ENCODE measurements at regions not wholly inside any gene's neighbourhood (a gene's known extent, or its start where the extent isn't known, plus 50 kb on each side); places are given as distances from the start of the nearest gene placed in this dataset.
"Not testable (repeated sequence)": the region's sequence is repeated elsewhere in the genome, so short reads cannot be mapped to it uniquely, and the experiment has no call there.

DNA sequence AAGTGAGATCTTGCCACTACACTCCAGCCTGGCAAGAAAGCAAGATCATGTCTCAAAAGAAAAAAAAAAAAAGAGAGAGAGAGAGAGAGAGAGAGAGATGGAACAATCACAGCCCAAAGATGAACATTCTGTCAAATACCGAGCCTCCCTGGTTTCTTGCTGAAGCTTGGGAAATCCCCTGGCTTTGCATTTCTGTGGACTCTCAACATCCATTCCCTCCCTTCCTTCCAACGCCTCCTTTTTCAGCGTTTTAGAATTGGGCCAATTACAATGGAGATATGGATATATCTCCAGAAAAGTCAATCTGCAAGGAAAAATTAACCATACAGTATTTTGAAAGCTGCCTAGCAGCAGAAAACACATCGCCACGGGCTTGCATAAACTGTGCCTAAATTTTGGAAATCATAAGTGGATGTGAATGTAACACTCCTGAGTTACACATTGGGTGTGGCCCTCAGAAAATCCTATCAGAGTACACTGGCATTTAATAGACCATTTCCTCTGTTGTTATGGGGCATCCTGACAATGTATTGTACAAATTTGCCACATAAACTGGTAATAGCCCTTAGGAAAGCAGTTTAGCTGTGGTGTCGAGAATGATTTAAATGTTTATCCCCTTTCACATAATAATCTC, 67.2 kb upstream of the PHLPP1 start:
- H3K4me3 ChIP-seq (ENCODE audit: low read length), result no peak overlapping the region
- H3K9me3 ChIP-seq (ENCODE audit: insufficient read depth, low read depth, low read length), result no peaks in the 10 kb centered on the region
- no peak overlapping the region for H3K9ac ChIP-seq (ENCODE audit: low read depth, low read length)
- H3K36me3 ChIP-seq (ENCODE audit: insufficient read depth, low read length), result no peaks in the 10 kb centered on the region
- WGBS, result 81% methylated on average over 5 of the region's 6 CpGs
- no peak overlapping the region for H3K27ac ChIP-seq (ENCODE audit: low read depth, low read length)
- 0 out of 2 replicates have a peak, but pooled peaks cover 3% of the 10 kb centered on the region for H3K4me1 ChIP-seq (ENCODE audit: insufficient read depth, low read length)
- no peaks in the 10 kb centered on the region for H3K27me3 ChIP-seq (ENCODE audit: insufficient read depth, low read length)

DNA sequence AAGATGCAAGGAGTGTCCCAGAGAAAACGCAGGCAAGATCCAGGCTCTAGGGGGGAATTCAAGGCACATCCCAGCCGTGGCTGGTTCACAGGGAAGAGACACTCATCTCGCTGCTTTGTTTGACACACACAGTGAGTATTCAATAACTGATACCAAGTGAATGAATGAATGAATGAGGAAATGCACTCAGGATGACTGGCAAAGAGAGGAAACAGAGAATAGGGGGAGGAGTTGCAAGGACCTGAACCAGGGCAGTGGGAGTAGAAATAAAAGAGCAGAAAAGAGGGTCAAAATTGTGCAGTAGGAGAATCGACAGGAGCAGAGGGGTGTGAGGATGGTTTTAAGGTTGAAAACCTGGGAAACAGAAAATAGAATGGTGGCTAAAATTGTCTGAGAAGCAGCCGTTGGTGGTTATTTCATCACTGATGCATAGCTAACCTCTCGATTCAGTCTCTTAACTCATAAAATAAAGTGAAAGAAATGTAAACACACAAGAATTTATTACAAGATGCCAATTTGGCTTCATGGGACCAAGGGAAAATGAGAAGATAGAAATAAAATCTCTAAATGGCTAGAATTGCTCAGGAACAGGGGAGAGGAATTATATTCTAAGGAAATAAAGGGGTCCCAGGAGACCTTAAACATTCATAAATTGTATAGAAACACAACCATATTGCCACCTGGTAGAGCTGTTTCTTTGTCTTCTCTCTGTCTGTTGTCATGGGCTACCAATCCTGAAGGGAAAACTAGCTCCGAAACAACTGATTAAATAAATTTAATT, 63.9 kb upstream of the PHLPP1 start:
- no peak overlapping the region for H3K4me3 ChIP-seq (ENCODE audit: low read length)
- H3K27ac ChIP-seq (ENCODE audit: low read depth, low read length), result no peak overlapping the region
- 91% methylated on average over 6 of the region's 7 CpGs for WGBS
- no peaks in the 10 kb centered on the region for H3K9me3 ChIP-seq (ENCODE audit: insufficient read depth, low read depth, low read length)
- H3K4me1 ChIP-seq (ENCODE audit: insufficient read depth, low read length), result 0 out of 2 replicates have a peak, but pooled peaks cover 3% of the 10 kb centered on the region
- no peaks in the 10 kb centered on the region for H3K36me3 ChIP-seq (ENCODE audit: insufficient read depth, low read length)
- H3K9ac ChIP-seq (ENCODE audit: low read depth, low read length), result no peak overlapping the region
- H3K27me3 ChIP-seq (ENCODE audit: insufficient read depth, low read length), result no peaks in the 10 kb centered on the region

DNA sequence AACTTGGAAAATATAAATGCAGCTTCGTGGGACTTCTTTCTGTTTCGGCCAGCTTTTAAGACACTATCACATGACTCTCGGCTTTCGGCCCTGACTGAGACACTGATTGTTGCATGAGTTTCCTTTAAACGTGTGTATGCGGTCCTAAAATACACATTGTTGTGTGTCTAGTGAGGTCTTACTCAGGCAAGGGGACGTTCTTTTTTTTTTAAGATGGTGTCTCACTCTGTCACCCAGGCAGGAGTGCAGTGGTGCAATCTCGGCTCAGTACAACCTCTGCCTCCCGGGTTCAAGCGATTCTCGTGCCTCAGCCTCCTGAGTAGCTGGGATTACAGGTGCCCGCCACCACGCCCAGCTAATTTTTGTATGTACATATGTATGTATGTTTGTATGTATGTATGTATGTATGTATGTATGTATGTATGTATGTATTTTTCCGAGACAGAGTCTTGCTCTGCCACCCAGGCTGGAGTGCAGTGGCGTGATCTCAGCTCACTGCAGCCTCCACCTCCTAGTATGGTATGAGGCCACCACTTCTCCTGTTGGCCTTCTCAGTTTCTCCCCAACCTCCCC, 63.2 kb upstream of the PHLPP1 start:
- H3K9ac ChIP-seq (ENCODE audit: low read depth, low read length); H3K36me3 ChIP-seq (ENCODE audit: insufficient read depth, low read length); H3K4me1 ChIP-seq (ENCODE audit: insufficient read depth, low read length); H3K27me3 ChIP-seq (ENCODE audit: insufficient read depth, low read length); H3K4me3 ChIP-seq (ENCODE audit: low read length); H3K27ac ChIP-seq (ENCODE audit: low read depth, low read length); H3K9me3 ChIP-seq (ENCODE audit: insufficient read depth, low read depth, low read length): not testable (repeated sequence)
- 95% methylated on average over 15 of the region's 15 CpGs for WGBS

DNA sequence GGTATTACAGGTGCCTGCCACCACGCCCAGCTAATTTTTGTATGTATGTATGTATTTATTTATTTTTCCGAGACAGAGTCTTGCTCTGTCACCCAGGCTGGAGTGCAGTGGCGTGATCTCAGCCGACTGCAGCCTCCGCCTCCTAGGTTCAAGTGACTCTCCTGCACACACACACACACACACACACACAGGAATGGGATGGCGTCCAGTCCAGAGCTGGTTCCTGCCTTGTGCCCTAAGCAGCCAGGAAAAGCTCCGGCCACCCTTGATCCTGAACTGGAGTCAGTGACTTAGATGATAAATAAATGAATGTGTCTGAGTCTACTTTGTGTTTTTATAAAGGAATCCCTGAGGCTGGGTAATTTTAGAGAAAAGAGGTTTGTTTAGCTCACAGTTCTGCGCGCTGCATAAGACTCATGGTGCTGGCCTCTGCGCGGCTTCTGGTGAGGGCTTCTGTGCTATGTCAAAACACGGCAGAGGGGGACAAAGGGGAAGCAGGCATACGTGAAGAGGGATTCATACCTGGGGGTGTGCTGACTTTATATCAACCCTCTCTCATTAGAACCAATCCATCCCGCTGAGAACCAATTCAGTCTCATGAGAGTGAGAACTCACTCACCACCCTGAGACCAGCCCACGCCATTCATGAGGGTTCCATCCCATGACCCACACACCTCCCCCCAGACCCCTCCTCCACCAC, 59.7 kb upstream of the PHLPP1 start:
- Histone ChIP-seq H3K9me3 (ENCODE audit: insufficient read depth, low read depth, low read length) (no peaks in the 10 kb centered on the region), H3K4me1 (ENCODE audit: insufficient read depth, low read length) (no peaks in the 10 kb centered on the region), H3K36me3 (ENCODE audit: insufficient read depth, low read length) (no peaks in the 10 kb centered on the region), H3K9ac (ENCODE audit: low read depth, low read length) (no peak overlapping the region), H3K27me3 (ENCODE audit: insufficient read depth, low read length) (no peaks in the 10 kb centered on the region), H3K27ac (ENCODE audit: low read depth, low read length) (no peak overlapping the region), H3K4me3 (ENCODE audit: low read length) (no peak overlapping the region)
- 93% methylated on average over 15 of the region's 15 CpGs for WGBS

DNA sequence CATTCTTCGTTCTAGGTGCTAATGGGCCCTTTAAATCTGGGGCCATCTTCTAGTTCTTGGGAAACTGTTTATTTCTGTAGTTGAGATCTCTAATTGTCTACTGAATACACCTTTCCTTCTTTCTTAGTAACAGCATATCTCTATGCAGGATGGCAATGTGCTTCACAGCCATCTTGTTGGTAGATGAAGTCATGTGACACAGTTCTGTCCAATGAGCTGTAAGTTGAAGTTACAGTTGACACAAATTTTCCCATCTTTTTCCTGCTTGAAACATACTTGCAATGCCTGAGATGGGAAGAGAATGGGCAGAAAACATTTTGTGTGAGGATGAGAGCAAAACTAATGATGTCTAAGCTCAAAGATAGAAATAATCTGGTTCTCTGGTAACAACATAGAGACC, 57.3 kb upstream of the PHLPP1 start:
- Histone ChIP-seq H3K4me3 (ENCODE audit: low read length) (no peak overlapping the region), H3K27me3 (ENCODE audit: insufficient read depth, low read length) (no peaks in the 10 kb centered on the region), H3K9me3 (ENCODE audit: insufficient read depth, low read depth, low read length) (no peaks in the 10 kb centered on the region), H3K27ac (ENCODE audit: low read depth, low read length) (no peak overlapping the region), H3K4me1 (ENCODE audit: insufficient read depth, low read length) (no peaks in the 10 kb centered on the region), H3K9ac (ENCODE audit: low read depth, low read length) (no peak overlapping the region), H3K36me3 (ENCODE audit: insufficient read depth, low read length) (no peaks in the 10 kb centered on the region)
- WGBS, result 100% methylated on average over 1 of the region's 1 CpG

DNA sequence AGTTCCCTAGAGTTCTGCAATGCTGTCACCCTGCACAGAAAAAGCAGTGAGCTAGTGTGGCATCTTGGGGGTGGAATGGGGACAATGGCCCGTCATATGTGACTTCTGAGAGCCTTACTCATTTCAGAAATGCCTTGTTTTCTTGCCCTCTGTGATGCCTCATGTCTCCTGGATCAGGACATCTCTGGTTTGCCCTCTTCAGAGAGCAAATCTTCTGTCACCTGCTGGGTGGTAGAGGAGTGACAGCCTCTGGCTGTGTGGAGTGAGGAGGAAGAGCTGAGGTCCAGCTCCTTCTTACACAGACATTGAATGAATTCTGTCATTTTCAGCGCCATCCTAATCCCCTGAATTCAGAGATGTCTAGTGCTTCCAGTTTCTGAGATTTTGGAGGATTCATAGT, 55.6 kb upstream of the PHLPP1 start:
- Histone ChIP-seq H3K36me3 (ENCODE audit: insufficient read depth, low read length) (no peaks in the 10 kb centered on the region), H3K9ac (ENCODE audit: low read depth, low read length) (no peak overlapping the region), H3K27me3 (ENCODE audit: insufficient read depth, low read length) (no peaks in the 10 kb centered on the region), H3K27ac (ENCODE audit: low read depth, low read length) (no peak overlapping the region), H3K4me3 (ENCODE audit: low read length) (no peak overlapping the region), H3K9me3 (ENCODE audit: insufficient read depth, low read depth, low read length) (no peaks in the 10 kb centered on the region), H3K4me1 (ENCODE audit: insufficient read depth, low read length) (no peaks in the 10 kb centered on the region)
- WGBS, result 96% methylated on average over 1 of the region's 2 CpGs

DNA sequence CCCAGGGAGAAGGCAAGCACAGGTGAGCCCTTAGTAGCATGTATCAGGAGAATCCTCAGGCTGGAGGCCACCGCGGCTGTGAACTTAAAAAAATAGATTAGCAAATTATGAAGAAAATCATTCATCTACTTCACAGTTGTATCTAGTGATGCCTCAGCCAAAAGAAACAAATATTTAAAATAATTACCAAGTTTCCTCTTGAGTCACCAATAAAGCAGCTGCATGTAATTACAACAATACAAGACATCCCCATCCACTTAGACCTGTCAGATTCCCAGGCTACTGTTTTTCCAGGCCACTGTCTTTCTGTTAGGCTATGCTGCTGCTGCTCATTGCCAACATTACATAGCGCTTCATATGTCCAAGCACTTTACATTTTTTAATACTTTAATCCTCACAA, 54.6 kb upstream of the PHLPP1 start:
- no peak overlapping the region for H3K27ac ChIP-seq (ENCODE audit: low read depth, low read length)
- WGBS, result 89% methylated on average over 3 of the region's 3 CpGs

DNA sequence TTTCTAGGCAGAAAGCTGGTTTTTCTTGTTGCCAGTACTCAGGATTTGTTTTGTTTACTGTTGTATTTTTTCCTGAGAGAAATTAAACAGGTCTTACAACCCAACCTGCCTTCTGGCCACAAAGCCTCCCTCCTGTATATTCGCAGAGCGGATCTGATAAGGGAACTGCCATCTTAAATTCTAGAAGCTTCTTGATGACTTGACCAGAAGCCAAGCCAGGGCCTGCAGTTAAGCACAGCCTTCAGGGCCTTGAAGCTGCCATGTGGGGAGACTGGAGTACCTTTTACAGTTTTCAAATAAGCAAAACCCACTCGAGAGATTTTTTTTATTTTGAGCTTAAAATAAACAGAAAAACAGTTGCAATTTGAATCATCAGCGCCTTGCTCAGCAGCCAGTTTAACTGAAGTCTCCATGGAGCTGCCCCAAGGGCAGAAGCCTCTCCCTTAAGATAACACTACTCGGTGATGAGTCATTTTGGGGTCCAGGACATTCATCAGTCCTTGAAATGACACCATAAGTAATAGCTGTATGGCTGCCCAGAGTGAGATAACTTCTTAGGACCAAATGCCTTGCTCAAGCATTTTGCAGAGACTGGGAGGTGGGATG, 51.5 kb upstream of the PHLPP1 start:
- Histone ChIP-seq H3K9ac (ENCODE audit: low read depth, low read length) (no peak overlapping the region), H3K4me3 (ENCODE audit: low read length) (no peak overlapping the region), H3K4me1 (ENCODE audit: insufficient read depth, low read length) (no peaks in the 10 kb centered on the region), H3K36me3 (ENCODE audit: insufficient read depth, low read length) (no peaks in the 10 kb centered on the region), H3K27me3 (ENCODE audit: insufficient read depth, low read length) (no peaks in the 10 kb centered on the region), H3K27ac (ENCODE audit: low read depth, low read length) (no peak overlapping the region), H3K9me3 (ENCODE audit: insufficient read depth, low read depth, low read length) (no peaks in the 10 kb centered on the region)
- WGBS, result 92% methylated on average over 5 of the region's 5 CpGs

More for the DNA sequence above, 54.6 kb upstream of the PHLPP1 start:
- no peak overlapping the region for H3K4me3 ChIP-seq (ENCODE audit: low read length)
- H3K9ac ChIP-seq (ENCODE audit: low read depth, low read length), result no peak overlapping the region
- H3K9me3 ChIP-seq (ENCODE audit: insufficient read depth, low read depth, low read length), result no peaks in the 10 kb centered on the region
- H3K4me1 ChIP-seq (ENCODE audit: insufficient read depth, low read length), result no peaks in the 10 kb centered on the region
- H3K36me3 ChIP-seq (ENCODE audit: insufficient read depth, low read length), result no peaks in the 10 kb centered on the region
- H3K27me3 ChIP-seq (ENCODE audit: insufficient read depth, low read length), result no peaks in the 10 kb centered on the region

DNA sequence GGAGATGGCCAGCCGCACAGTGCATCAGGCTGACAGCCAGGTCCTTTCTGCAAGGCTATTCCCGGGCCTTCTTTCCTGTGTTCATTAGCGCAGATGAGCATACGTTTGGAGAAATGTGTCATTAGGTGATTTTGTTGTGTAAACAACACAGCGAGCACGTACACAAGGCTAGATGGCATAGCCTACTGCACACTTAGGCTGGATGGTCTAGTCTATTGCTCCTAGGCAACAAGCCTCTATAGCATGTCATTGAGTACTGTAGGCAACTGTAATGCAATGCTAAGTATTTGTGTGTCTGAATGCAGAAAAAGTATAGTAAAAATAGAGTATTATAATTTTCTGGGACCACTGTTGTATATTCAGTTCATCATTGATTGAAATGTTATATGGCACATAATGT, 50.9 kb upstream of the PHLPP1 start:
- no peaks in the 10 kb centered on the region for H3K9me3 ChIP-seq (ENCODE audit: insufficient read depth, low read depth, low read length)
- no peak overlapping the region for H3K4me3 ChIP-seq (ENCODE audit: low read length)
- H3K36me3 ChIP-seq (ENCODE audit: insufficient read depth, low read length), result no peaks in the 10 kb centered on the region
- no peaks in the 10 kb centered on the region for H3K27me3 ChIP-seq (ENCODE audit: insufficient read depth, low read length)
- WGBS, result 96% methylated on average over 6 of the region's 6 CpGs
- H3K9ac ChIP-seq (ENCODE audit: low read depth, low read length), result no peak overlapping the region
- no peak overlapping the region for H3K27ac ChIP-seq (ENCODE audit: low read depth, low read length)
- no peaks in the 10 kb centered on the region for H3K4me1 ChIP-seq (ENCODE audit: insufficient read depth, low read length)

DNA sequence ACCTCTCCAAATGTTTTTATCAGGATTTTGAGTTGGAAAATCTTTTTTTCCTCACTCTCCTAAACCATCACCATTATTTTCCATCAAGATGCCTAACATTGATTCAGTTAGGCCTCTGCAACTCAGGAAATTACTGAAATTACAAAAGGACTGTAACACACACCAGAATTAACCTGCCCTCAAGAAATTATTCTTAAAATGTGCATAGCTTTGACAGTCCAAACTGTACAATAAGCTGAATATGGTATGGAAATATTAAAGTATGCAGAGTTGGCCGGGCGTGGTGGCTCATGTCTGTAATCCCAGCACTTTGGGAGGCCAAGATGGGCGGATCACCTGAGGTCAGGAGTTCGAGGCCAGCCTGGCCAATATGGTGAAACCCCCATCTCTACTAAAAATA, 50.2 kb upstream of the PHLPP1 start:
- no peaks in the 10 kb centered on the region for H3K36me3 ChIP-seq (ENCODE audit: insufficient read depth, low read length)
- no peaks in the 10 kb centered on the region for H3K4me1 ChIP-seq (ENCODE audit: insufficient read depth, low read length)
- no peak overlapping the region for H3K4me3 ChIP-seq (ENCODE audit: low read length)
- H3K27me3 ChIP-seq (ENCODE audit: insufficient read depth, low read length), result no peaks in the 10 kb centered on the region
- WGBS, result 96% methylated on average over 4 of the region's 4 CpGs
- no peak overlapping the region for H3K9ac ChIP-seq (ENCODE audit: low read depth, low read length)
- H3K9me3 ChIP-seq (ENCODE audit: insufficient read depth, low read depth, low read length), result no peaks in the 10 kb centered on the region
- no peak overlapping the region for H3K27ac ChIP-seq (ENCODE audit: low read depth, low read length)

Data from HUES64 (cell line).